Natural killer cell treated with Interleukin-12 subunit alpha and Interleukin-12 subunit beta and Interleukin-15 and Interleukin-18, amount 100 ng/mL, for 72 hours (primary cell): ENCODE measurements at regions not wholly inside any gene's neighbourhood (a gene's known extent, or its start where the extent isn't known, plus 50 kb on each side); places are given as distances from the start of the nearest gene placed in this dataset.

Experiments
- ATAC-seq, 2 donors: fragments of 150-1000 bp; cut with Tn5 transposase in 1 of 2; sonication (Bioruptor Pico), chemical (Tn5 transposase) in 1 of 2; 2 replicates each; pipeline ENCODE4 v1.10.0; 2021
- DNase-seq: peaks from one replicate; pipeline ENCODE4 v3.0.0; 2022; ENCODE audit warnings: low spot score
- H3K27ac Mint-ChIP-seq, 2 donors: 1 replicate in 1 of 2; 2 replicates in 1 of 2; pipeline ENCODE4 v1.8.0; 2022; ENCODE audit warnings: mixed read lengths in 2 of 2, mild to moderate bottlenecking in 1 of 2, moderate library complexity in 1 of 2
- H3K27me3 Mint-ChIP-seq, 2 donors: 1 replicate in 1 of 2; 2 replicates in 1 of 2; pipeline ENCODE4 v1.8.0; 2022; ENCODE audit warnings: mixed read lengths in 2 of 2
- H3K36me3 Mint-ChIP-seq: one replicate; pipeline ENCODE4 v1.8.0; 2022; ENCODE audit warnings: mixed read lengths
- H3K4me1 Mint-ChIP-seq, 2 donors: 1 replicate in 1 of 2; 2 replicates in 1 of 2; pipeline ENCODE4 v1.8.0; 2022; ENCODE audit warnings: low read depth in 2 of 2, mixed read lengths in 2 of 2, mild to moderate bottlenecking in 1 of 2
- H3K4me3 Mint-ChIP-seq: one replicate; pipeline ENCODE4 v1.8.0; 2022; ENCODE audit warnings: mixed read lengths
- H3K9me3 Mint-ChIP-seq: 2 replicates; pipeline ENCODE4 v1.8.0; 2022; ENCODE audit warnings: mixed read lengths

GRCh38 chr9:38146844-38147243 is 77.8 kb upstream of the SHB start:
- no peak for DNase-seq
- H3K27ac Mint-ChIP-seq, result no peak overlapping the region
- no peak for ATAC-seq
- H3K9me3 Mint-ChIP-seq, result no peaks in the 10 kb centered on the region
- H3K27me3 Mint-ChIP-seq, result peaks cover 30 to 40% of the 10 kb centered on the region in 2 donors
- no peaks in the 10 kb centered on the region for H3K4me1 Mint-ChIP-seq
- H3K4me3 Mint-ChIP-seq, result no peak overlapping the region
- H3K36me3 Mint-ChIP-seq, result no peaks in the 10 kb centered on the region

- Mint-ChIP-seq H3K36me3 (no peaks in the 10 kb centered on the region), H3K4me3 (no peak overlapping the region), H3K27me3 (peaks cover 37 to 43% of the 10 kb centered on the region in 2 donors), H3K27ac (no peak overlapping the region), H3K9me3 (no peaks in the 10 kb centered on the region), H3K4me1 (no peaks in the 10 kb centered on the region)
- DNase-seq (no peak), ATAC-seq (peak in 1 of 2 donors; percentile 17)
These were observed 76.6 kb upstream of the SHB start for GRCh38 chr9:38145526-38146053.

DNA sequence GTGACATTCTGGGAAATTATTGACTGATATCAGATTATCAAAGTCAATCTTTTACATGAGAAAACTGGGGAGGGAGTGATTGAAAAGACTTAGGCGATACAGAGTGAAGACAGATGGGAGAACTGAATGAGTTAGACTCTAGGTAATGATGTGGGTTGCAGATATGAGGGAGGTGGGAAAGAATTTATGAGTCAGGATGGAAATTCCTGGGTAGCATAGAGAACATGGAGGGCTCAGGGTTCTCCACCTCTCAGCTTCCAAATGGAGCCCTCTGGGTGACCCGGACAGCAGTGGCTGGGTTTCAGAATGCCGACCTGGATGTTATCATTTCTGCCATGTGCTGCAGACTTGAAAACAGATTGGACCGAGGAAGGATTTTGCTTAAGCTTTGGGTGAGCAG is 75.4 kb upstream of the SHB start:
- Mint-ChIP-seq H3K36me3 (no peaks in the 10 kb centered on the region), H3K9me3 (no peaks in the 10 kb centered on the region), H3K4me1 (no peaks in the 10 kb centered on the region), H3K27me3 (peaks cover 36 to 42% of the 10 kb centered on the region in 2 donors), H3K4me3 (no peak overlapping the region), H3K27ac (no peak overlapping the region)
- ATAC-seq, result no peak
- no peak for DNase-seq

GRCh38 chr9:38141746-38142591 is 72.9 kb upstream of the SHB start:
- H3K4me1 Mint-ChIP-seq, result no peaks in the 10 kb centered on the region
- no peak for ATAC-seq
- H3K4me3 Mint-ChIP-seq, result no peak overlapping the region
- peaks cover 42 to 46% of the 10 kb centered on the region in 2 donors for H3K27me3 Mint-ChIP-seq
- H3K9me3 Mint-ChIP-seq, result no peaks in the 10 kb centered on the region
- H3K36me3 Mint-ChIP-seq, result no peaks in the 10 kb centered on the region
- no peak for DNase-seq
- H3K27ac Mint-ChIP-seq, result no peak overlapping the region

GRCh38 chr9:38138276-38138675 is 69.2 kb upstream of the SHB start:
- Mint-ChIP-seq H3K4me3 (no peak overlapping the region), H3K36me3 (no peaks in the 10 kb centered on the region), H3K27me3 (peaks cover 34 to 47% of the 10 kb centered on the region in 2 donors), H3K9me3 (no peaks in the 10 kb centered on the region), H3K4me1 (no peaks in the 10 kb centered on the region), H3K27ac (no peak overlapping the region)
- DNase-seq, result no peak
- ATAC-seq, result no peak

- Mint-ChIP-seq H3K27ac (no peak overlapping the region), H3K27me3 (peaks cover 31 to 46% of the 10 kb centered on the region in 2 donors), H3K4me1 (no peaks in the 10 kb centered on the region), H3K4me3 (no peak overlapping the region), H3K36me3 (no peaks in the 10 kb centered on the region), H3K9me3 (no peaks in the 10 kb centered on the region)
- ATAC-seq (no peak), DNase-seq (no peak)
These were observed 68.3 kb upstream of the SHB start for GRCh38 chr9:38137342-38137741.

DNA sequence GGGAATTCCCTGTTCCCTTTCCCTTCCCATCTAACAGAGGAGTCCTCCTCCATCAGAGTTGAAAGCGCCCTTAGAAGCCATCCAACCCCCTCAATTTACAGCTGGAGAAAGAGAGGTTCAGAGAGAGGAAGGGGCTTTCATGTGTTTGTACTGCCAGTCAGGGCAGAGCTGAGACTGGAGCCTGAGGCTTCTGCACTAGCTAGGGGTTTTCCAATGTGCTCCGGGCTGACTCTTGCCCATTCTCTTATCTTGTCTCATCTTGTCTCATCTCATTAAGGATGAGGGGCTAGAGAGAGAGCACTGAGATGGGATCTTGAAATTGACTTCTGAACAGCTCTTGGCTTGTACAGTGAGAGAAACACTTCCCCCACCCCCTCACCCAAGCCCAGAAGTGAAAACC is 67.4 kb upstream of the SHB start:
- Mint-ChIP-seq H3K9me3 (no peaks in the 10 kb centered on the region), H3K4me3 (no peak overlapping the region), H3K27ac (no peak overlapping the region), H3K4me1 (no peaks in the 10 kb centered on the region), H3K36me3 (no peaks in the 10 kb centered on the region), H3K27me3 (peaks cover 26 to 39% of the 10 kb centered on the region in 2 donors)
- ATAC-seq (no peak), DNase-seq (no peak)

- no peaks in the 10 kb centered on the region for H3K9me3 Mint-ChIP-seq
These were observed 65.7 kb upstream of the SHB start for GRCh38 chr9:38134611-38135237.

GRCh38 chr9:38133595-38133994 is 64.6 kb upstream of the SHB start:
- no peaks in the 10 kb centered on the region for H3K4me1 Mint-ChIP-seq
- ATAC-seq (no peak), DNase-seq (no peak)
- H3K36me3 Mint-ChIP-seq, result no peaks in the 10 kb centered on the region
- no peak overlapping the region for H3K4me3 Mint-ChIP-seq
- no peak overlapping the region for H3K27ac Mint-ChIP-seq
- no peaks in the 10 kb centered on the region for H3K9me3 Mint-ChIP-seq
- peaks cover 11 to 20% of the 10 kb centered on the region in 2 donors for H3K27me3 Mint-ChIP-seq

More at GRCh38 chr9:38134611-38135237, 65.7 kb upstream of the SHB start:
- no peak overlapping the region for H3K27ac Mint-ChIP-seq
- no peak for ATAC-seq
- no peaks in the 10 kb centered on the region for H3K36me3 Mint-ChIP-seq
- no peaks in the 10 kb centered on the region for H3K4me1 Mint-ChIP-seq
- no peak overlapping the region for H3K4me3 Mint-ChIP-seq
- peaks cover 14 to 26% of the 10 kb centered on the region in 2 donors for H3K27me3 Mint-ChIP-seq
- DNase-seq, result no peak

- peaks cover 7 to 14% of the 10 kb centered on the region in 2 donors for H3K27me3 Mint-ChIP-seq
- ATAC-seq (no peak), DNase-seq (no peak)
- H3K27ac Mint-ChIP-seq, result no peak overlapping the region
- H3K4me3 Mint-ChIP-seq, result no peak overlapping the region
- H3K9me3 Mint-ChIP-seq, result no peaks in the 10 kb centered on the region
- H3K36me3 Mint-ChIP-seq, result no peaks in the 10 kb centered on the region
- H3K4me1 Mint-ChIP-seq, result no peaks in the 10 kb centered on the region
These were observed 63.9 kb upstream of the SHB start for GRCh38 chr9:38132956-38133355.

DNA sequence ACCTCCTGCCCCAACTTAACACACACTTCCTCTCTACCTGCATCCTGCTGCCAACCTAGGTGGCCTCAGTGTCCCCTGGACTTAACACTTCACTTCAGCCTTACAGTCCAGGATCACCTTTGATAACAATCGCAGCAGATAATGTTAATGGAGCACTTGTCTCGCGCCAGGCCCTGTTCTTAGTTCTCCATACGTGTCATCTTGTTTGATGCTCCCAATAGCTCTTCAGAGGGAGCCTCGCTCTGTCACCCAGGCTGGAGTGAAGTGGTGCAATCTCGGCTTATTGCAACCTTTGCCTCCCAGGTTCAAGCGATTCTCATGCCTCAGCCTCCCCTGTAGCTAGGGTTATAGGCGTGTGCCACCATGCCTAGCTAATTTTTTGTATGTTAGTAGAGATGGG is 62.7 kb upstream of the SHB start:
- no peaks in the 10 kb centered on the region for H3K9me3 Mint-ChIP-seq
- H3K4me3 Mint-ChIP-seq, result no peak overlapping the region
- DNase-seq (no peak), ATAC-seq (no peak)
- no peaks in the 10 kb centered on the region for H3K4me1 Mint-ChIP-seq
- peaks cover 5 to 14% of the 10 kb centered on the region in 2 donors for H3K27me3 Mint-ChIP-seq
- no peak overlapping the region for H3K27ac Mint-ChIP-seq
- H3K36me3 Mint-ChIP-seq, result no peaks in the 10 kb centered on the region

GRCh38 chr9:38130724-38131123 is 61.7 kb upstream of the SHB start:
- H3K4me1 Mint-ChIP-seq, result no peaks in the 10 kb centered on the region
- no peaks in the 10 kb centered on the region for H3K9me3 Mint-ChIP-seq
- no peak overlapping the region for H3K27ac Mint-ChIP-seq
- H3K27me3 Mint-ChIP-seq, result peaks cover 13 to 23% of the 10 kb centered on the region in 2 donors
- no peaks in the 10 kb centered on the region for H3K36me3 Mint-ChIP-seq
- no peak overlapping the region for H3K4me3 Mint-ChIP-seq
- DNase-seq, result no peak
- no peak for ATAC-seq

DNA sequence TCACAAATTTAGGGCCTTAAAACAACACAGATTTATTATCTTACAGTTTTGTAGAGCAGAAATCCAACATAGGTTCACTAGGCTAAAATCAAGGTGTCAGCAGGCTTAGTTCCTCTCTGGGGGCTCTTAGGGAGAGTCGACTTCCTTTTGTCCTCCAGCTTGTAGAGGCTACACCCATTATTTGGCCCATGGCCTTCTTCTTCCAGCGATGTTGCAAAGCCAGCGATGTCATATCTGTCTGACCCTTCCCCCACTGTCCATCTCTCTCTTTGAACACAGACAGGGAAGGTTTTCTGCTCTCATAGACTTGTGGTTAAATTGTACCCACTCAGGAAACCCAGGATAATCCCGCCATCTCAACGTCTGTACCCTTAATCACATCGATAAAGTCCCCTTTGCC is 60.3 kb upstream of the SHB start:
- Mint-ChIP-seq H3K36me3 (no peaks in the 10 kb centered on the region), H3K27ac (no peak overlapping the region), H3K27me3 (peaks cover 23 to 37% of the 10 kb centered on the region in 2 donors), H3K9me3 (no peaks in the 10 kb centered on the region), H3K4me1 (no peaks in the 10 kb centered on the region), H3K4me3 (no peak overlapping the region)
- no peak for DNase-seq
- ATAC-seq, result no peak

DNA sequence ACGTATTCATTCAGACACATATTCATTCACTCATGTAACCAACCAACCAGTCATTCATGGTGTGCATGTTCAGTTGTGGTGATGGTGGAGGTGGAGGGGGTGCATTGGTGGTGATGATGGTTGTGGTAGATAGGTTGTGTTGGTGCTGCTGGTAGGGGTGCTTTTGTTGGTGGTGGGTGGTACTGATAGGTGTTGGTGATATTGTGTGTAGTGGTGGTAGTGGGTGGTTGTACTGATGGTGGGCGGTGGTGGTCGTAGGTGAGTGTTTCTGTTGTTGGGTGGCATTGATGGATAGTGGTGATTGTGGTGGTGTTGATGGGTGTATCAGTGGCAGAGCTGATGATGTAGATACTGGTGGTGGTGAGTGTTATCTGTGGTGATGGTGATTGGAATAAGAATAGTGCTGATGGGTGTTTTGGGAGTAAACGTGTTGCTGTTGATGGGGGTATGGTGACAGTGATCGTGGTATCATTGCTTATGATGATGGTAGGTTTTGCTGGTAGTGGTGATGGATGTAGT is 59.8 kb upstream of the SHB start:
- Mint-ChIP-seq H3K9me3 (no peaks in the 10 kb centered on the region), H3K4me1 (no peaks in the 10 kb centered on the region), H3K27ac (no peak overlapping the region), H3K4me3 (no peak overlapping the region), H3K27me3 (peaks cover 23 to 37% of the 10 kb centered on the region in 2 donors), H3K36me3 (no peaks in the 10 kb centered on the region)
- DNase-seq, result no peak
- no peak for ATAC-seq
